ENCODE measurements at regions not wholly inside any gene's neighbourhood (a gene's known extent, or its start where the extent isn't known, plus 50 kb on each side); places are given as distances from the start of the nearest gene placed in this dataset.

GRCh38 chr7:38112075-38112474 lies 66.0 kb upstream of the STARD3NL start:
- Mint-ChIP-seq H3K4me3 (no peak overlapping the region), H3K27me3 (ENCODE audit: low read depth) (peaks cover 18% of the 10 kb centered on the region), H3K4me1 (no peaks in the 10 kb centered on the region), H3K9me3 (no peaks in the 10 kb centered on the region), H3K27ac (no peak overlapping the region), H3K36me3 (no peaks in the 10 kb centered on the region)
- no peak for TF ChIP-seq CTCF (IDR thresholded peaks at IDR 0.05; ENCODE audit: unreplicated experiment)
- DNase-seq (ENCODE audit: low spot score in 2 of 2, unreplicated experiment in 2 of 2): no peak

GRCh38 chr7:38120076-38120475 lies 58.0 kb upstream of the STARD3NL start:
- Mint-ChIP-seq H3K9me3 (peaks cover 19% of the 10 kb centered on the region), H3K27ac (no peak overlapping the region)
- DNase-seq (ENCODE audit: low spot score in 2 of 2, unreplicated experiment in 2 of 2): no peak

GRCh38 chr7:38122501-38122900 lies 55.5 kb upstream of the STARD3NL start:
- Mint-ChIP-seq H3K4me1 (no peaks in the 10 kb centered on the region), H3K27ac (no peak overlapping the region), H3K27me3 (ENCODE audit: low read depth) (peaks cover 19% of the 10 kb centered on the region), H3K36me3 (no peaks in the 10 kb centered on the region), H3K9me3 (peaks cover 19% of the 10 kb centered on the region), H3K4me3 (no peak overlapping the region)
- TF ChIP-seq CTCF (IDR thresholded peaks at IDR 0.05; ENCODE audit: unreplicated experiment): no peak
- no peak for DNase-seq (ENCODE audit: low spot score in 2 of 2, unreplicated experiment in 2 of 2)

More at GRCh38 chr7:38120076-38120475, 58.0 kb upstream of the STARD3NL start:
- no peak for TF ChIP-seq CTCF (IDR thresholded peaks at IDR 0.05; ENCODE audit: unreplicated experiment)
- Mint-ChIP-seq H3K27me3 (ENCODE audit: low read depth) (peaks cover 37% of the 10 kb centered on the region), H3K36me3 (no peaks in the 10 kb centered on the region), H3K4me3 (no peak overlapping the region), H3K4me1 (no peaks in the 10 kb centered on the region)

- DNase-seq (ENCODE audit: low spot score in 2 of 2, unreplicated experiment in 2 of 2): no peak
- H3K27ac Mint-ChIP-seq: no peak overlapping the region
- H3K4me1 Mint-ChIP-seq: no peaks in the 10 kb centered on the region
- peaks cover 10% of the 10 kb centered on the region for H3K27me3 Mint-ChIP-seq (ENCODE audit: low read depth)
- H3K36me3 Mint-ChIP-seq: no peaks in the 10 kb centered on the region
- no peak overlapping the region for H3K4me3 Mint-ChIP-seq
- no peak for TF ChIP-seq CTCF (IDR thresholded peaks at IDR 0.05; ENCODE audit: unreplicated experiment)
- peaks cover 19% of the 10 kb centered on the region for H3K9me3 Mint-ChIP-seq
These were observed 54.6 kb upstream of the STARD3NL start for GRCh38 chr7:38123494-38123893.

- H3K36me3 Mint-ChIP-seq: no peaks in the 10 kb centered on the region
- H3K27me3 Mint-ChIP-seq (ENCODE audit: low read depth): peaks cover 1% of the 10 kb centered on the region
- H3K4me3 Mint-ChIP-seq: no peak overlapping the region
- no peaks in the 10 kb centered on the region for H3K9me3 Mint-ChIP-seq
- no peak overlapping the region for H3K27ac Mint-ChIP-seq
- H3K4me1 Mint-ChIP-seq: no peaks in the 10 kb centered on the region
- DNase-seq (ENCODE audit: low spot score in 2 of 2, unreplicated experiment in 2 of 2): no peak
- TF ChIP-seq CTCF (IDR thresholded peaks at IDR 0.05; ENCODE audit: unreplicated experiment): no peak
These were observed 50.5 kb upstream of the STARD3NL start for GRCh38 chr7:38127216-38128207.

All from mesothelial cell of epicardium (in vitro differentiated cells).